Mesothelial cell of epicardium (in vitro differentiated cells): ENCODE measurements at regions not wholly inside any gene's neighbourhood (a gene's known extent, or its start where the extent isn't known, plus 50 kb on each side); places are given as distances from the start of the nearest gene placed in this dataset.

ENCODE experiments used
- DNase-seq, 2 experiments: peaks; one replicate each; pipeline ENCODE4 v3.0.0; 2021; ENCODE audit warnings: low spot score in 2 of 2; ENCODE audit not compliant: unreplicated experiment in 2 of 2
- H3K27ac Mint-ChIP-seq: 2 replicates; pipeline ENCODE4 v1.8.0; 2021; ENCODE audit warnings: mixed read lengths
- H3K27me3 Mint-ChIP-seq: 2 replicates; pipeline ENCODE4 v1.8.0; 2021; ENCODE audit warnings: low read depth, mixed read lengths
- H3K36me3 Mint-ChIP-seq: 2 replicates; pipeline ENCODE4 v1.8.0; 2021; ENCODE audit warnings: mixed read lengths
- H3K4me1 Mint-ChIP-seq: 2 replicates; pipeline ENCODE4 v1.8.0; 2021; ENCODE audit warnings: mixed read lengths
- H3K4me3 Mint-ChIP-seq: 2 replicates; pipeline ENCODE4 v1.8.0; 2021; ENCODE audit warnings: mild to moderate bottlenecking, moderate library complexity, mixed read lengths
- H3K9me3 Mint-ChIP-seq: 2 replicates; pipeline ENCODE4 v1.8.0; 2021; ENCODE audit warnings: mixed read lengths
- TF ChIP-seq, protein P1 (sequence below): fragments of 200-600 bp; sonication (generic); IDR thresholded peaks from one replicate; pipeline ENCODE4 v1.5.0; 2021; ENCODE audit warnings: antibody characterized with exemption; ENCODE audit not compliant: unreplicated experiment

DNA sequence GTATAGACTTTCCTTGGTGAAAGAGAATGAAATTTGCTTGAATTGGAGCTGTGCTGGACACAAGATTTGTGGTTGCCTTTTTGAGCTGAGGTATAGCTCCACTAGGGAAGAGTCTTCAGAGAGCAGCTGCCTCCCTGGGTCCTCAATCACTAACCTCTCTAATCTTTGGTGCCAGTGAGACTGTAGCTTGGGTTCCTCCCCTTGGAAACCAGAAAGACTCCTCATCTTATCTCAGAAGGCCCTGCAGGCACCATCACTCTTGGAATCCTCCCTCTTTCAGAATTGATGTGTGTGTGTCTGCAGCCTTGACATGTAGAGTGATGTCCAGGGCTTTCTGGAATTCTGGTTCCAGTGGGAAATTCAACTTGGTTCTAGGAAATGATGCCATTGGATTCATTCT is 426.5 kb downstream of the RPS24 start:
- H3K27ac Mint-ChIP-seq: peak overlapping the region; percentile 93
- no peak overlapping the region for H3K4me3 Mint-ChIP-seq
- TF ChIP-seq, protein P1, sequence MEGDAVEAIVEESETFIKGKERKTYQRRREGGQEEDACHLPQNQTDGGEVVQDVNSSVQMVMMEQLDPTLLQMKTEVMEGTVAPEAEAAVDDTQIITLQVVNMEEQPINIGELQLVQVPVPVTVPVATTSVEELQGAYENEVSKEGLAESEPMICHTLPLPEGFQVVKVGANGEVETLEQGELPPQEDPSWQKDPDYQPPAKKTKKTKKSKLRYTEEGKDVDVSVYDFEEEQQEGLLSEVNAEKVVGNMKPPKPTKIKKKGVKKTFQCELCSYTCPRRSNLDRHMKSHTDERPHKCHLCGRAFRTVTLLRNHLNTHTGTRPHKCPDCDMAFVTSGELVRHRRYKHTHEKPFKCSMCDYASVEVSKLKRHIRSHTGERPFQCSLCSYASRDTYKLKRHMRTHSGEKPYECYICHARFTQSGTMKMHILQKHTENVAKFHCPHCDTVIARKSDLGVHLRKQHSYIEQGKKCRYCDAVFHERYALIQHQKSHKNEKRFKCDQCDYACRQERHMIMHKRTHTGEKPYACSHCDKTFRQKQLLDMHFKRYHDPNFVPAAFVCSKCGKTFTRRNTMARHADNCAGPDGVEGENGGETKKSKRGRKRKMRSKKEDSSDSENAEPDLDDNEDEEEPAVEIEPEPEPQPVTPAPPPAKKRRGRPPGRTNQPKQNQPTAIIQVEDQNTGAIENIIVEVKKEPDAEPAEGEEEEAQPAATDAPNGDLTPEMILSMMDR: no peak
- no peaks in the 10 kb centered on the region for H3K36me3 Mint-ChIP-seq
- H3K9me3 Mint-ChIP-seq: no peaks in the 10 kb centered on the region
- peaks cover 70% of the 10 kb centered on the region for H3K4me1 Mint-ChIP-seq
- no peak for DNase-seq
- H3K27me3 Mint-ChIP-seq: no peaks in the 10 kb centered on the region

DNA sequence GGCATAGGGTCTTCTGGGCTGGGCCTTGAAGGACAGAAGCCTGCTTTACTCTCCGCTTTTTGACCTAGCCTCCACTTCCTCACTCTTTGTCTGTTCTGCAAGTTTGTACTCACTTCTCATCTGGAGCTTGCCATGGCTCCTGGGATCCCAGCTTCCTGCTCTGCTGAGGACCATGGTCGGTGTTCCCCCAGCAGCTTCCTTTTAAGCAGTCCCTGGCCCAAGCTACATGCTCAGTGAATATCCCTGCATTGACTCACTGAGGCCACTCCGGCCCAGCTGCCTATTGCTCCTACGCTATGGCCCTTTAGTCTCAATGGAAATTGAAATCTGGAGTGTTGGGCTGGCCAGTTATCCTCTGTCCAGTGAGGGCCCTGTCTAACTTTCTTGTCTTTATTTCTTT is 427.7 kb downstream of the RPS24 start:
- peak in 1 of 2 experiments; percentile 17 for DNase-seq
- peaks cover 71% of the 10 kb centered on the region for H3K4me1 Mint-ChIP-seq
- no peaks in the 10 kb centered on the region for H3K27me3 Mint-ChIP-seq
- H3K36me3 Mint-ChIP-seq: no peaks in the 10 kb centered on the region
- no peak overlapping the region for H3K4me3 Mint-ChIP-seq
- TF ChIP-seq, protein P1: no peak
- no peaks in the 10 kb centered on the region for H3K9me3 Mint-ChIP-seq
- peak overlapping the region; percentile 63 for H3K27ac Mint-ChIP-seq

DNA sequence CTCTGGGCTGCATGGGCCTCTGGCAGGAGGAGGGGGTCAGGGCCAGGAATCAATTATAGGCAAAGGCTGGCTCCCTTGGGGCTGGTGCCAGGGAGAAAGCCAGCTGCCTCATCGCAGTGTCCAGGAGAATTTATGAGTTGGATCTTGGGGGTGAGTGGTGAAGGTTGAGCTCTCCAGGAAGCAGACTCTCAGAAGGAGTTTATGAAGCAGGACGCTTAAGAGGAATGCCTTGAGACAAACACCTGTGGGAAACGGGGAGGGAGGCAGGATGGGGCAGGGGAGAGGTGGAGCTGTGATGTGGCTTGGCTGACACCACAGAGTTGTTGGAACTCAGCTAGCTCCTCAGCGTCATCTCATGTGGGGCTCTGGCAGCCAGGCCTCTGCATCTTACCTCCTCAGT is 428.5 kb downstream of the RPS24 start:
- H3K27me3 Mint-ChIP-seq: no peaks in the 10 kb centered on the region
- H3K4me1 Mint-ChIP-seq: peaks cover 75% of the 10 kb centered on the region
- TF ChIP-seq, protein P1: no peak
- no peaks in the 10 kb centered on the region for H3K9me3 Mint-ChIP-seq
- no peaks in the 10 kb centered on the region for H3K36me3 Mint-ChIP-seq
- peak overlapping the region; percentile 63 for H3K27ac Mint-ChIP-seq
- peak in 1 of 2 experiments; percentile 22 for DNase-seq
- H3K4me3 Mint-ChIP-seq: no peak overlapping the region

DNA sequence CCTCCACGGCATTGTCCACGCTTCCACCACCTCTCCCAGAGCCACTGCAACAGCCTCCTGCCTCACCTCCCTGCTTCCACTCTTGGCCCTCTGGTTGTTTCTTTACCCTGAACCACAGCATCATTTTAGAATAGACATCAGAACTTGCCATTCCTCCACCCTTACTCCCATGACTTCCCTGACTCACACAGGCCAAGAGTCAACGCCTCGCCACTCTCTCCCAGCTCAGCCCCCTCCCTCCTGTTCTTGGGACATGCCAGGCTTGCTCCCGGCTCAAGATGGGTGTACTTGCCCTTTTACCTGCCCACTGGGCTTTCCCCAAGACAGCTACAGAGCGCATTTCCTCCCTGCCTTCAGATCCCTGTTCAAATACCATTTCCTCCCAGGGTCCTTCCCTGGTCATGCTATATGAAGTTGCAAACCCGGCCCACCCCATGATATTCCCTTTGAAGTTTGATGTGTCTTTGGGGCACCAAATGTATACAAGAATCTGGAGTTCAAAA is 429.1 kb downstream of the RPS24 start:
- TF ChIP-seq, protein P1: no peak
- peaks cover 5% of the 10 kb centered on the region for H3K36me3 Mint-ChIP-seq
- DNase-seq: no peak
- no peaks in the 10 kb centered on the region for H3K27me3 Mint-ChIP-seq
- peaks cover 77% of the 10 kb centered on the region for H3K4me1 Mint-ChIP-seq
- H3K4me3 Mint-ChIP-seq: no peak overlapping the region
- H3K9me3 Mint-ChIP-seq: no peaks in the 10 kb centered on the region
- peak overlapping the region; percentile 63 for H3K27ac Mint-ChIP-seq

DNA sequence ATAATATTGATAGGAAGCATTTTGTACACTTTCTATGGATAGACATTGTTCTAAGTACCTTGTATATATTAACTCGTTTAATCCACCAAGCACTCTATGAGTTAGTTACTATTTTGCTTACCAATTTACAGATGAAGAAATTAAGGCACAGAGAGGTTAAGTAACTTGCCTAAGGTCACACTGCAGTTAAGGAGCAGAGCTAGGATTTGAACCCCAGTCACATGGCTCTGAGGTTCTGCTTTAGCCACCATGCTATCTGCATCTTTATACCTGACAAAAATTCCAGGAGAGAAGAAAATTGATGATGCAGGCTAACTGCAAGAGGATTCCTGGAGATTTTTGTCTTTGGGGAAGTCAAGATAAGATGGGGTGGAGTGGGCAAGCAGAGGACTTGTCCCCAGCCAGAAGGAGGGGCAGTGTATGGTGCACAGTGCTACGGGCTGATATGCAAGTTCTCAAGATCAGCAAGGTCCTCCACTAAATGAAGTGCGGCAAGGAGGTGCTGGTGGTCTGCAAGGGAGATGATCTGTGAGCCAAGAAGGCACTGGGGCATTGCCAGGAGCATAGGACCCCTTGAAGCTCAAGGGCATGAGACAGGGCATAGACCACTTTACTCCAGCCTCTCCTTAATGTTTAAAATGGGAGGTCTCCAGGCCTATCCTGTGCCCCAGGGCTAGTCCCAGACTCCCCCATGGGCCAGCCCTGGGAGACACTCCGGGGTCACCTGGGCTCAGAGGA is 430.6 kb downstream of the RPS24 start:
- no peak overlapping the region for H3K4me3 Mint-ChIP-seq
- peaks cover 5% of the 10 kb centered on the region for H3K36me3 Mint-ChIP-seq
- no peaks in the 10 kb centered on the region for H3K9me3 Mint-ChIP-seq
- H3K27ac Mint-ChIP-seq: peak overlapping the region; percentile 95
- no peak for DNase-seq
- no peaks in the 10 kb centered on the region for H3K27me3 Mint-ChIP-seq
- TF ChIP-seq, protein P1: no peak
- peaks cover 70% of the 10 kb centered on the region for H3K4me1 Mint-ChIP-seq
